GM21576 (cell line): ENCODE measurements at regions not wholly inside any gene's neighbourhood (a gene's known extent, or its start where the extent isn't known, plus 50 kb on each side); places are given as distances from the start of the nearest gene placed in this dataset.
"Not testable (repeated sequence)": the region's sequence is repeated elsewhere in the genome, so short reads cannot be mapped to it uniquely, and the experiment has no call there.

ENCODE experiments used
- ATAC-seq: cut with Tn5 transposase; IDR thresholded peaks from one replicate; pipeline ENCODE4 v1.9.1; 2021; ENCODE audit warnings: mild to moderate bottlenecking, moderate library complexity; ENCODE audit not compliant: unreplicated experiment

GRCh38 chr10:5268743-5269142 is 72.1 kb downstream of the AKR1C4 start:
- ATAC-seq, result no peak

GRCh38 chr10:5269791-5270190 is 73.2 kb downstream of the AKR1C4 start:
- ATAC-seq, result no peak

DNA sequence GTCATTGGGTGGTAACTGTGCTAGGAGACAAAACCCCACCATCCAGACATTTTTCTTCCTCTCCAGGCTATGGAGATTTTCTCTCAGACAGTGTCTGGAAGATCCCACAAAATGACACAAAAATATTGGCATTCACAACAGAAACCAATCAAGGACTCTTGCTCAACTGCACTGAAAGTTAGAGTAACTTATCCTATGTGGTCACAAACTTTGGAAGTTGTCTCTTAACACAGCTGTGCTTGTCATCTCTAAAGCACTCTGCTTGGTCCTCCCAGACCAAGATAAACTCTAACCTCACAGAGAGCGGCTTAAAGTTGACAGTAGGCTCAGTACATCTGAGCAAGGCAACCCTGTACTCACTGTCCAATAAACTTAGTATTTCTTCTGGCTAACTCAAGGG is 74.9 kb downstream of the AKR1C4 start:
- ATAC-seq, result no peak

DNA sequence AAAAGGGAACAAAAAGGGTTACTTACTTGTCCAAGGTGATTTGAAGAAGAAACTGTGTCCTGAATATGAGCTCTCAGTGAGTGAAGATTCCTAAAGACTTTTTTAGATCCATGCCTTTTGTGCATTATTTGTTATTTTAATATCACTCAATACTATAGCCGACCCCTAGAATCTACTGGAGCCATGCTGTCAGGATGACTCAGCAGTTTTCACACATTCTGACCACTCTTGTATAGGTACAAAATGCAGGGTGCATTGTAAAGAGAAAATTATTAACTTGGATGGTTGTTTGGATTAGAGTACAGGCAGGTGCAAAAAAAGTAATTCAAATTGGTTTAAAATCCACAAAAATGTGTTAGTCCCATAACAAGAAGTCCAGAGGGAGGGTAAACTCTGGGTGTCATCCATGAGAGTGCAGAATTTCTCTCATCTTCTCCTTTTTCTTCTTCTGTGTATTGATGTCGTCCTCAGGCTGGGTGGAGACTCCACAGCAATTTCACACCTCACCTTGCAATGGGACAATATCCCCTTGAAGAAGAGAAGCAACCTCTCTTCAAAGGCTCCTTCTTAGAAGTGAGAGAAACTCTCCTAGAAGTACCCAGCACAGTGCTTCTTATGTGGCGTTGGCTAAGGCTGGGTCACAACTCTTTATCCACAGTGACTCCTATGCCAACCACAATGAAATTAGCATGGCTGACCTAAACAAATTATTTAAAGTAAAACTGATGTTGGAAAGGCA is 75.6 kb downstream of the AKR1C4 start:
- no peak for ATAC-seq

DNA sequence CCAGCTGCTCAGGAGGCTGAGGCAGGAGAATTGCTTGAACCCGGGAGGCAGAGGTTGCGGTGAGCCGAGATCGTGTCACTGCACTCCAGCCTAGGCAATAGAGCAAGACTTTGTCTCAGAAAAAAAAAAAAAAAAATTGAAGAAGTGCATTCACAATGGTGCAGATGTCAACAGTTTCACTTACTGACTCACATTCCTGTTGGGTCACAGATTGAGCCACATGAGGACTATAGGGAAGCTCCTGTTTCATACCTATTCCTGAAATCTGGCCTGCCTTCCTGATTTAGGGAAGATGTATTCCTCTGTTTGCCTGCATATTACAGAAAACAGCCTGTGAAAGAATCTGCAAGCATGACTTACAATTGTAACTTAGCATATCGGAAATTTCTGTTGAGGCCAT is 78.2 kb downstream of the AKR1C4 start:
- ATAC-seq, result no peak

DNA sequence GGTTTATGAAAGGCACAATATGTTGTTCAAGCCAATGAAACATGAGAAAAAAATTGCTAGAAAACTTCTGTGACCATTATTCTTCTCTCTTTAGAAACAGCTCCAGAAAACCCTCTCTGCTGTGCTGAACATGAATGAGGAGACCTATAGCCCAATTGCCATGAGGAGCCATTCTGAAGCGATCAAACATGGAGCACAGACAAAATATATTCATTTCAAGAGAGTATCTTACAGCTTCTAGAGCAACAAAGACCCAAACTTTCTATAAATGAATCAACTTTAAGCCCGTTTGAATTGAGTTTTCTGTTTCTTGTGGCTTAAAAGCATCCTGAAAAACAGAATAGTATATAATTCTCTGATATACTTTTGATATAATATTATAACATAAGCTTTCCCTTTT is 83.4 kb upstream of the UCN3 start:
- ATAC-seq, result no peak

GRCh38 chr10:5282137-5282536 is 82.6 kb upstream of the UCN3 start:
- ATAC-seq, result no peak

DNA sequence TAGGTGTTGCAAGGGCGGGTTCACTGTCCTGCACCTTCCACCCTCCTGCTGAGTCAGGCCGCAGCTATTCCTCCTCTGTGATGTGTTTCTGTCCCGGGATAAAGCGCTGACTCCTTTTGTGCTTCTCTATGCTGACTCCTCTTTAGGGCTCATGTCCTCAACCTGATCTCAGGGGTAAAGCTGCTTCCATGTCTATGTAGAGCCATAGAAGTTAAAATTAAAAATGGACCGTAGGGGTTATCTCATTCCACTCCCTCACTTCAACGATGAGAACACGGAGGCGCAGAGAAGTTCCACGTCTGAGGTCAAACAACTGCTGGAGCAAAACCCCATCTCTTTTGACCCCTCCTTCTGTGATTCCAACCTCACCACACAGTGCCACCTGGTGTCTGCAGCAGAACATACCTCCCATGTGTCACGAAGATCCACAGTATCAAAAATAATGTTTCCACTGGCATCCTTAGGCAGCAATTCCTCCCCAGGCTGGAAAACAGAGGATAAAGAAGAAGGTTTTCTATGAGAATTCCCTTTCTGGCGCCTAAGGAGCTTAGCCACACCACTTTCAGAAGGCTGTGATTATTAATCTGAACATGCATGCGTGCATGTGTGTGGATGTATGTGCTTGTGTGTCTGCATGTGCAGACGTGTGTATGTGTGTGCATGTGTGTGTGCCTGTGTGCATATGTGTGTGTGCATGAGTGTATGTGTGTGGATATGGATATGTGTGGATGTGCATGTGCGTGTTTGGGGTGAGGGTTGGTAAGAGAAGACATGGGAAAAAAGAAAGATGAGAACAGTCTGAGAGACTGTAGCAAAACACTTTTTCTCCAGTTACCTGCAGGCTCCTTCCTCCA is 81.2 kb upstream of the UCN3 start:
- peak; percentile 81 for ATAC-seq

DNA sequence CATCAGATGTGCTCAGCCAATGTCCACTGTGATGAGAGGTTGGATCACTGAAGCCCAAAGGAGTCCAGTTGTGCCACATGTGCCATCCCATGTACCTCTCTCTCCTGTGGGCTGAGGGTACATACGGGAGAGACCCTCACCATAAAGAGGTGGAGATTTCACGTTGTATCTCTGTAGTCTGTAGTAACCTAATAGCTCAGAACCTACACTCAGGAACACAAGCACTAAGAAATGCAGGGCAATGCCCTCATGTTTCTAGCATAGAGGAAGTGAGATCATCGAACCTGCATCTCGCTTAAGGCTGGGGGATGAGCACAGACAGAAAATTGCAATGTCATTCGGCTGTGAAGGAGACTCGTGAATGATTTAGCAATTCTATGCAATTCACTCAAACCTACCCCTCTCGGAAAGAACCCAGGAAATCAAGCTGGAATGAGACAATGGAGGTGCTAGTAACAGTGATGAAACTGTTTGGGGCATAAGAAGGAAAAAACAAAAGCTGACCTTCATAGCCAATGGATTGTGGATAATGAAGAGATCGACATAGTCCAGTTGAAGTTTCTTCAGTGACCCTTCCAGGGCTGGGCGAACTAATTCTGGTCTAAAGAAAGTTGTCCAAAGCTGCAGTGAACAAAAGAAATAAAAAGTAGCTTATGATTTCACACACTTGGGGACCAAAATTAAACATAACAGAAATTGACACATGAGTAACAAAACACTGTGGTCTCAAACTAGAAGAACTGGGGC is 80.3 kb upstream of the UCN3 start:
- ATAC-seq, result peak; percentile 63

GRCh38 chr10:5285186-5285585 is 79.6 kb upstream of the UCN3 start:
- no peak for ATAC-seq

DNA sequence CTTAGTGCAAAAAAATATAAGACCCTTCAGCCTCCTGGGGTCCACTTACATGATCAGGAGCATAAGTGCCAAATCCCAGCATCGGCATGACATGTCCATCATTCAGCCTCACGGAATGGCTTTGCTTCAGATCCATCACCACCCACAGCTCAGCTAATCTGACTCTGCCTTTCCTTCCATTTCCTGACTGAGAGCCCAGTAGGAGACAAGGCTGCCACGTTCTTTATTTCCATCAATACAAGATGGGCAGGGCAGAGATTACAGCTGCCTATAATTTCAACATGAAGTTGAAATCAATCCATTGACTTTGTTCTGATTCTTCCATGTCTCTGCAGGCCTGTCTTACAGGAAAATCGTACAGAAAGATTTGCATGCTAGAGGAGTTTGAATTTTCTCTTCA is 76.4 kb upstream of the UCN3 start:
- ATAC-seq, result no peak

DNA sequence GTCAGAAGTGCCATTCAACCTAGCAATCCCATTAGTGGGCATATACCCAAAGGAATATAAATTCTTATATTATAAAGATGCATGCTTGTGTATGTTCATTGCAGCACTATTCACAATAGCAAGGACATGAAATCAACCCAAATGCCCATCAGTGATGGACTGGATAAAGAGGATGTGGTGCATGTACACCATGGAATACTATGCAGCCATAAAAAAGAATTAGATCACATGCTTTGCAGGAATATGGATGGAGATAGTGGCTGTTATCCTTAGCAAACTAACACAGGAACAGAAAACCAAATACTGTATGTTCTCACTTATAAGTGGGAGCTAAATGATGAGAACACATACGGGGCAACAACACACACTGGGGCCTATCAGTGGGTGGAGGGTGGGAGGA is 75.5 kb upstream of the UCN3 start:
- not testable (repeated sequence) for ATAC-seq

DNA sequence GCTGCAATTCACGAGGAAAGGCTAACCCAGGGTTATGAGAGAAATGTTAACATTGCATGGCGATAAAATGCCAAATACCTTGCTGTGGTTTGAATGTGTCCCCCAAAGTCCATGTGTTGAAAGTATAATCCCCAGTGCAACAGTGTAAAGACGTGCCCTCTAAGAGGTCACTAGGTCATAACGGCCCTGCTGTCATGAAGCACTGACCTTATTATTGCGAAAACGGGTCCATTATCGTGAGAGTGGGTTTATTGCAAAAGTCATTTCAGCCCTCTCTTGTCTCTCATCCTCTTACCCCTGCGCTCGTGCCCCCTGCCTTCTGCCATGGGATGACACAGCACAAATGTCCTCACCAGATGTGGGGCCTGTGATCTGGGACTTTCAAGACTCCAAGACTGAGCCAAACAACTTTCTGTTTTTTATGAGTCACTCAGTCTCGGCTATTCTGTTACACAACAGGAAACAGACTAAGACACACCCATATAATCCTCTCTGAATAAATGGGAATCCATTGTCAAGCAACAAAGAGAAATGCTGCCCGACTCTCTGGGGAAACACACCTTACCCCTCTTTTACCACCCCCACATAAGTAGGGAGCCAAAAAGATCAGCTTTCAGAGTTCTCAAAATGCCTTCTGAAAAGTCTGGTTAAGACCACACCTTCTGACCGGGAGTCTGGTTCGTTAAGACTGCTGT is 73.1 kb upstream of the UCN3 start:
- peak; percentile 49 for ATAC-seq

- no peak for ATAC-seq
These were observed 72.5 kb upstream of the UCN3 start for GRCh38 chr10:5292196-5292735.

- ATAC-seq, result not testable (repeated sequence)
These were observed 71.8 kb upstream of the UCN3 start for GRCh38 chr10:5292970-5293369.

DNA sequence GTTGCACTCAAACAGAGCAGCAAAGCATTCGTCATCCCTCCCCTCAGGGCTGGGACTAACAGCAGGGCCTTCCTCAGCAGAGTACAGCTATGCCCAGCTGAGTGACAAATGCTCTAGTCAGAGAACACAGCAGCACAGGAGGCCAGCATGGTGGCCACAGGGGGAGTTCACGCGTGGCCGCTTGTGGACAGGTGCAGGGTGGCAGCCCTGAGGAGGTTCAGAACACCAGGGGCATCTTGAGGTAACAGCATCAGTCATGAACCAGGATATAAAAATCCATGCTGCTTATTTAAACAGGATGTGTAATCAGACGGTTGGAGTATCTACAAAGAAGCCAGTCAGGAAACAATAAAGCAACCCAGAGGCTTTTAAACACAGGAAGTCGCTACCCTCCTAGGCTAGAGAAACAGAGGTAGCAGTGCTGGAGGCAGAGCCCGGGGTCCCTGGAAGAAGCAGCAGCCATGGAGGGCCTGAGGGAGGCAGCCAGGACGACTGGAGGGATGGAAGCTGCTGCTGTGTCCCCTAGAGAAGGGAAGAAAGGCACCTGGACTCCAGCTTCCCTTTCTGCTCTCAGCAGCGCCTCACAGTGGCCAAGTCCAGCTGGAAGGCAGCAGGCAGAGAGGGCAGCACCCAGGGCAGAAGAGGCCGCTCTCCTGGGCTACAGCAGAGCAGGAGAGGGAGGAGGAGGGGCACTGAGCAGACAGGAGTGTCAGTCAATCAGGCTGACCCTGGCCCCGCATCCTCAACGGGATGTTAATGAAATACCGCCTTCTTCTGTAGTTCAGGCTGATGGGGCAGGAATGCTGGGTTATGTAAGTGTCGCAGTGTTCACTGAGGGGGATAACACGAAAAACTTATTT is 70.8 kb upstream of the UCN3 start:
- peak; percentile 42 for ATAC-seq

DNA sequence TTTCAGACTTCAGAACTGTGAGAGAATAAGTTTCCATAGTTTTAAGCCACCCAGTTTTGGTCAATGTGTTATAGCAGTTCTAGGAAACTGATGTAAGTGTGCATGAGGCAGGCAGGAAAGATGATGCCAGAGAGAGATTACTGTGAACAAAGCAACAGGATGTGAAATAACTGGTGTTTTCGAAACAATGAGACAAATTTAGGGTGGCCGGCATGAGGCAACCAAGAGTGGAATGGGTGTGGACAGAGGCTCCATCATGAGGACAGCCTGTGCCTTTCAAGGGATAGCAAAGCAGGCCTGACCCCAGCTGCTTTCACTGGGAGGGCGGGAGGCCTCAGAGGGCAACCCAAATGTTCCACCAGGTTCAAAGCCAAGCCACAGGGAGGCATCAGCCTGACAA is 67.3 kb upstream of the UCN3 start:
- no peak for ATAC-seq

DNA sequence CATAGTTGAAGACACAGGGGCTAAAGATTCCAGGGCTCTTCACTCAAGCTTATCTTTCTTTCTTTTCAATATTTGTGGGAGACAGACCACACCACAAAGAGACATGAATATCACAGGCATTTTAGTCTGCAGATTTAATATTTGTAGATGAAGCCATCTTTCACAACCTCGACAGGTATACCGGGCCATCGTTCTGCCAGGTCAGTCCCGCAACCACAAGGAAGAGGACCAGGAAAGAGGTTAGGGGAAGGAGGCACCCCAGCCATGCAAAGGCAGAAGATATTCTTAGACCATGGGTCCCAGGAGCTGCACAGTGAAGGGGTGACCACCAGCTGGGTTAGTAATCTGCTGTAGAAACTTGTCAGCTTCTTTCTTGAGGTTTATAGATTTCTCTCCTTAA is 66.8 kb upstream of the UCN3 start:
- no peak for ATAC-seq

- ATAC-seq, result no peak
These were observed 64.8 kb upstream of the UCN3 start for GRCh38 chr10:5299950-5300349.

DNA sequence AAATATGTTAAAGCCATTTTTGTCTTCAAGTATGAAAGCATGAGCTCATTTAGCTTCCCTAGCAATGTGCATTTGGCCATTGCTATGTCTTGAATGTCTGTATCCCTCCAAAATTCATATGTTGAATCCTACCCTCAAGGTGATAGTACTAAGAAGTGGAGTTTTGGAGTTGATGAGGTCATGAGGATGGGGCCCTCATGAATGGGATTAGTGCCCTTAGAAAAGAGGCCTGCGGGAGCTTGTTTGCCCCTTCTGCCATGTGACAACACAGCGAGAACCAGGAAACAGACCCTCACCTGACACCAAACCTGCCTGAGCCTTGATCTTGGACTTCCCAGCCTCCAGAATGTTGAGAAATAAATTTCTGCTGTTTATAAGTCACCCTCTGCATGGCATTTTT is 61.3 kb upstream of the UCN3 start:
- no peak for ATAC-seq
